Ishikawa (cell line): ENCODE measurements at regions not wholly inside any gene's neighbourhood (a gene's known extent, or its start where the extent isn't known, plus 50 kb on each side); places are given as distances from the start of the nearest gene placed in this dataset.

ENCODE experiments used
- CEBPB ChIP-seq: IDR thresholded peaks from 2 replicates; pipeline ENCODE4 v1.6.1; 2012
- CREB1 ChIP-seq: IDR thresholded peaks from 2 replicates; pipeline ENCODE4 v1.6.1; 2012; ENCODE audit warnings: low read depth
- EGR1 ChIP-seq: IDR thresholded peaks from 2 replicates; pipeline ENCODE4 v1.6.1; 2012
- EP300 ChIP-seq: IDR thresholded peaks from 2 replicates; pipeline ENCODE4 v1.6.1; 2012; ENCODE audit warnings: borderline replicate concordance
- FOXM1 ChIP-seq: IDR thresholded peaks from 2 replicates; pipeline ENCODE4 v1.6.1; 2012; ENCODE audit warnings: low read depth, borderline replicate concordance
- NFIC ChIP-seq: IDR thresholded peaks from 2 replicates; pipeline ENCODE4 v1.6.1; 2012
- RAD21 ChIP-seq: IDR thresholded peaks from 2 replicates; pipeline ENCODE4 v1.6.1; 2012; ENCODE audit warnings: low read depth
- TAF1 ChIP-seq: IDR thresholded peaks from 2 replicates; pipeline ENCODE4 v1.6.1; 2012; ENCODE audit warnings: low read depth, mild to moderate bottlenecking
- TF ChIP-seq, protein P1 (sequence below): IDR thresholded peaks from 2 replicates; pipeline ENCODE4 v1.6.1; 2012

DNA sequence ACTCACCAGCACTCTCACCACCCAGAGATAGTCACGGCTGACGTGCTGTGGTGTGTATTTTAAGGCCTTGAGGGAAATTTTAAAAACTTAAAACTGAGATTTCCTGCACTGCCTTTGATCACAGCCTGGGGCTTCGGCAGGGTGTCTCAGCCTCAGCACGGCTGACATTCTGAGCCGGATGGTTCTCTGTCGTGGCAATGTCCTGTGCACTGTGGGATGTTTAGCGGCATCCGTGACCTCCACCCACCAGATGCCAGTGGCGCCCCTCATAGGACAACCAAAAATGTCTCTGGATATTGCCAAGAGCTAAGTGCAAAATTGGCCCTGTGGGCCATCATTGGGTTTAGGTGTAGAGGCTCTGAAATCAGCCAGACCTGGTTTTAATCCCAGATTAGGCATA lies 142.2 kb upstream of the KCNG1 start:
- TF ChIP-seq FOXM1 (no peak), TAF1 (no peak), NFIC (no peak), RAD21 (no peak), CEBPB (no peak), EP300 (no peak), EGR1 (no peak), CREB1 (no peak)
- TF ChIP-seq, protein P1, sequence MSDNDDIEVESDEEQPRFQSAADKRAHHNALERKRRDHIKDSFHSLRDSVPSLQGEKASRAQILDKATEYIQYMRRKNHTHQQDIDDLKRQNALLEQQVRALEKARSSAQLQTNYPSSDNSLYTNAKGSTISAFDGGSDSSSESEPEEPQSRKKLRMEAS: no peak
